GM12873 (cell line): ENCODE measurements at regions not wholly inside any gene's neighbourhood (a gene's known extent, or its start where the extent isn't known, plus 50 kb on each side); places are given as distances from the start of the nearest gene placed in this dataset.

ENCODE experiments used
- CTCF ChIP-seq: IDR thresholded peaks from 2 replicates; pipeline ENCODE4 v1.5.1; 2012; ENCODE audit warnings: low read depth, mild to moderate bottlenecking, moderate library complexity, low read length, control low read depth; ENCODE audit not compliant: insufficient read depth; ENCODE audit errors: missing control alignments

GRCh38 chr7:125090596-125090995 is 161.0 kb upstream of the POT1 start:
- TF ChIP-seq CTCF, result no peak

- no peak for TF ChIP-seq CTCF
Measured at GRCh38 chr7:125089171-125089570, 159.5 kb upstream of the POT1 start.

- no peak for TF ChIP-seq CTCF
Measured at GRCh38 chr7:125088555-125088954, 158.9 kb upstream of the POT1 start.

- TF ChIP-seq CTCF, result no peak
Measured at GRCh38 chr7:125085084-125085483, 155.5 kb upstream of the POT1 start.

GRCh38 chr7:125084196-125084595 is 154.6 kb upstream of the POT1 start:
- no peak for TF ChIP-seq CTCF

- no peak for TF ChIP-seq CTCF
Measured at GRCh38 chr7:125074141-125074540, 144.5 kb upstream of the POT1 start.

- TF ChIP-seq CTCF, result no peak
Measured at GRCh38 chr7:125065546-125065945, 135.9 kb upstream of the POT1 start.
